ENCODE measurements at regions not wholly inside any gene's neighbourhood (a gene's known extent, or its start where the extent isn't known, plus 50 kb on each side); places are given as distances from the start of the nearest gene placed in this dataset.

DNA sequence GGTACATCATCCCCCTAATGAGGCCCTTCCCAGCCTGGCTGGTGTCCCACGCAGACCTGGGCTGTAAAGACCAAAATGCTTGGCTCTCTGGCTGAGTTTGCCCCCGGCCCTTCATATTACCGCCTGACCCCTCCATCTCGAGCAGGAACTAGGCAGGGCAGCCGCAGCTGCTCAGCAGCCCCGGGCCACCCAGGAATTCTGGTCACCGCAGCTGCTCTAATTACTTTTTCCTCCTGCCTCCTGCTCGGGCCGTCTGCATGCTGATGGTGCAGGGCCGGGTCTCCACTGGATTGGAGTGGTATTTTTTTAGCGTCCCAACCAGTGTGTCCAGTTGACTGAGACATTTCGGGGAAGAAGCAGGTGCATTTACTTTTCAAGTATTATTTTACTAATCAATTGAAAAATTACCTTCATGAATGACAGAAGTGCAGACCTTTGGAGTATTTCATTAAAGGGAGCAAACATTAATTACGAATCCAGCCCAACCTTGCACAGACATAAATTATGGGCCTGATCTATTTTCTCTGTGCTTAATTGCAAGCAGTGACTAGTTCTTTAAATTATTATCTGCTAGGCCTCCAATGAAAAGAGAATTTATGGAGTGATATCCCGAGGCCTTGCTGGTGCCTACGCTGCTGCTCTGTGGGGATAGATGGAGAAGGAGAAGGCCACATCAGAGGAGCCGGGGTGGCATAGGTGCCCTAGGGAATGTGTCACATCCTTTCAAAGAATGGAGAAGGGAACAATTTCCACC lies 176.2 kb downstream of the CYLD start:
- Histone ChIP-seq H4K5ac (ENCODE audit: insufficient read length, low read depth, low read length) (no peak overlapping the region), H3K4me1 (replicated peaks in 1 of 4; ENCODE audit: control insufficient read depth in 3 of 4, insufficient read depth in 4 of 4, low read length in 3 of 4) (no peaks in the 10 kb centered on the region), H3K36me3 (ENCODE audit: control insufficient read depth in 2 of 4, insufficient read depth in 4 of 4, low read length in 3 of 4) (no peaks in the 10 kb centered on the region), H3K27me3 (replicated peaks in 1 of 4; ENCODE audit: control insufficient read depth in 3 of 4, extremely low read depth in 1 of 4, insufficient read depth in 3 of 4, low read length in 3 of 4) (0 out of 7 replicates have a peak, but pooled peaks cover 0 to under 1% (median 0%) of the 10 kb centered on the region in 4 experiments), H3K23ac (ENCODE audit: insufficient read length) (no peak overlapping the region), H3K9me3 (ENCODE audit: insufficient read depth in 2 of 2, low read depth in 1 of 2, low read length in 1 of 2) (no peaks in the 10 kb centered on the region), H3K14ac (ENCODE audit: insufficient read length) (no peak overlapping the region), H3K9ac (replicated peaks in 1 of 4; ENCODE audit: extremely low read depth in 1 of 4, low read depth in 3 of 4, low read length in 3 of 4) (no peak overlapping the region), H3K27ac (ENCODE audit: low read depth, low read length) (no peak overlapping the region), H3K18ac (ENCODE audit: extremely low read depth, low read length) (no peak overlapping the region), H2AK5ac (ENCODE audit: low read depth, low read length) (no peak overlapping the region), H2BK5ac (ENCODE audit: low read depth, low read length) (no peak overlapping the region), H3K4ac (replicated peaks; ENCODE audit: insufficient read length, low read depth, low read length) (no peak overlapping the region), H3K23me2 (ENCODE audit: low read depth, low read length) (no peaks in the 10 kb centered on the region), H2BK20ac (ENCODE audit: low read length) (no peak overlapping the region), H4K20me1 (replicated peaks in 1 of 2; ENCODE audit: control insufficient read depth in 1 of 2, insufficient read depth in 2 of 2, low read length in 2 of 2) (no peaks in the 10 kb centered on the region), H3K56ac (replicated peaks; ENCODE audit: insufficient read length, low read depth, low read length) (no peak overlapping the region), H2BK120ac (replicated peaks; ENCODE audit: low read depth, low read length) (no peak overlapping the region), H3K79me2 (ENCODE audit: control insufficient read depth in 1 of 2, insufficient read depth in 2 of 2, low read length in 2 of 2) (no peaks in the 10 kb centered on the region), H2AFZ (ENCODE audit: low read length) (no peak overlapping the region), H3K4me2 (ENCODE audit: insufficient read depth in 1 of 2, low read depth in 2 of 2, low read length in 2 of 2) (no peak overlapping the region), H4K91ac (replicated peaks; ENCODE audit: insufficient read length, low read length) (no peak overlapping the region), H2BK12ac (ENCODE audit: low read depth, low read length) (no peak overlapping the region), H3K4me3 (ENCODE audit: extremely low read depth in 1 of 4, insufficient read depth in 2 of 4, low read depth in 3 of 4, low read length in 4 of 4) (no peak overlapping the region), H4K8ac (ENCODE audit: extremely low read depth, insufficient read depth, low read length) (no peak overlapping the region), H2BK15ac (ENCODE audit: low read length) (no peak overlapping the region), H3K79me1 (ENCODE audit: low read depth, low read length) (no peaks in the 10 kb centered on the region)
- 93% methylated on average over 15 of the region's 16 CpGs; no CpG with 5 or more reads in 1 of the 2 experiments for WGBS, 2 experiments (ENCODE audit: extremely low coverage in 1 of 2, insufficient coverage in 1 of 2, insufficient read length in 1 of 2, insufficient replicate concordance in 2 of 2, low coverage in 1 of 2, low lambda C conversion rate in 2 of 2, missing lambda C conversion rate in 1 of 2)
- FAIRE-seq: no peak
- no peak for TF ChIP-seq CBX8 (IDR thresholded peaks at IDR 0.05; ENCODE audit: borderline replicate concordance, low read depth, low read length)
- ChIA-PET CTCF (ENCODE audit: partially characterized antibody) (no interaction called here), POLR2A (ENCODE audit: partially characterized antibody) (no interaction called here)
- no peak for DNase-seq (ENCODE audit: low read depth in 1 of 2, low spot score in 2 of 2)
